GM23338 (cell line): ENCODE measurements at regions not wholly inside any gene's neighbourhood (a gene's known extent, or its start where the extent isn't known, plus 50 kb on each side); places are given as distances from the start of the nearest gene placed in this dataset.

Experiments
- CREB1 ChIP-seq: fragments of 250-450 bp; sonication (Bioruptor Pico); IDR thresholded peaks from 2 replicates; pipeline ENCODE4 v1.5.0; 2020; ENCODE audit warnings: low read depth, mild to moderate bottlenecking, moderate library complexity
- EZH2 ChIP-seq: fragments of 200-600 bp; sonication (generic); IDR thresholded peaks from one replicate; pipeline ENCODE4 v1.8.0; 2017; ENCODE audit warnings: antibody characterized with exemption, mild to moderate bottlenecking, low read depth; ENCODE audit not compliant: unreplicated experiment
- EZH2phosphoT487 ChIP-seq: fragments of 200-600 bp; sonication (generic); IDR thresholded peaks from one replicate; pipeline ENCODE4 v1.8.1; 2018; ENCODE audit warnings: antibody characterized with exemption; ENCODE audit not compliant: unreplicated experiment
- JUNB ChIP-seq: IDR thresholded peaks from one replicate; pipeline ENCODE4 v1.6.1; 2016; ENCODE audit warnings: antibody characterized with exemption; ENCODE audit not compliant: unreplicated experiment
- POLR2AphosphoS5 ChIP-seq: IDR thresholded peaks from 2 replicates; pipeline ENCODE4 v1.6.1; 2016; ENCODE audit warnings: antibody characterized with exemption, low read depth
- TF ChIP-seq, protein P1 (sequence below), 2 experiments: fragments of 200-600 bp in 1 of 2; sonication (generic) in 1 of 2; conservative IDR thresholded peaks; 2 replicates each; pipeline versions ENCODE4 v1.5.1 to v1.6.1; 2016 to 2017; ENCODE audit warnings: antibody characterized with exemption in 2 of 2, low read depth in 2 of 2, mild to moderate bottlenecking in 2 of 2, moderate library complexity in 1 of 2

DNA sequence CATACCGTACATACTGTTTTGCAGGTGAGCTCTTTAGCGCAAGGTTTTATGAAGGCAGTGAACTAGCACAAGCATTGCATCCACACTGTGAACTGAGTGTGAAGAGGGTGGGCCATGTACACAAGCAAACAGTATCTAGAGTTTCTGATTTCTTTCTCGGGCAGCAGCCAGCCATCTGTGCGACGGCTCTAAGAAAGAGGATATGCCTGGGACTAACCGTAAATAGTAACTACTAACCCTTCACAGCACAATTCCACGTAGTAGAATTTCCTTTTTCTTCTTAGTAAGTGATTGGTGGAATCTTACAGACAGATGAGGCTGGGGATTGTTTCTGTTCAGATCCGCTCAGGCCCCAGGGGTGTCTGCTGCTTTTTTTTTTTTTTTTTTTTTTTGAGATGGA, 89.0 kb downstream of the DRD1 start:
- no peak for TF ChIP-seq EZH2
- TF ChIP-seq, protein P1, sequence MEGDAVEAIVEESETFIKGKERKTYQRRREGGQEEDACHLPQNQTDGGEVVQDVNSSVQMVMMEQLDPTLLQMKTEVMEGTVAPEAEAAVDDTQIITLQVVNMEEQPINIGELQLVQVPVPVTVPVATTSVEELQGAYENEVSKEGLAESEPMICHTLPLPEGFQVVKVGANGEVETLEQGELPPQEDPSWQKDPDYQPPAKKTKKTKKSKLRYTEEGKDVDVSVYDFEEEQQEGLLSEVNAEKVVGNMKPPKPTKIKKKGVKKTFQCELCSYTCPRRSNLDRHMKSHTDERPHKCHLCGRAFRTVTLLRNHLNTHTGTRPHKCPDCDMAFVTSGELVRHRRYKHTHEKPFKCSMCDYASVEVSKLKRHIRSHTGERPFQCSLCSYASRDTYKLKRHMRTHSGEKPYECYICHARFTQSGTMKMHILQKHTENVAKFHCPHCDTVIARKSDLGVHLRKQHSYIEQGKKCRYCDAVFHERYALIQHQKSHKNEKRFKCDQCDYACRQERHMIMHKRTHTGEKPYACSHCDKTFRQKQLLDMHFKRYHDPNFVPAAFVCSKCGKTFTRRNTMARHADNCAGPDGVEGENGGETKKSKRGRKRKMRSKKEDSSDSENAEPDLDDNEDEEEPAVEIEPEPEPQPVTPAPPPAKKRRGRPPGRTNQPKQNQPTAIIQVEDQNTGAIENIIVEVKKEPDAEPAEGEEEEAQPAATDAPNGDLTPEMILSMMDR (conservative IDR thresholded peaks at IDR 0.05; ENCODE audit: low read depth in 2 of 2), result no peak
- TF ChIP-seq EZH2phosphoT487, result no peak
- TF ChIP-seq POLR2AphosphoS5, result no peak
- TF ChIP-seq CREB1 (CRISPR knock-in tag), result no peak
- no peak for TF ChIP-seq JUNB
